Mucosa of descending colon (tissue), 3 donors: ENCODE measurements at regions not wholly inside any gene's neighbourhood (a gene's known extent, or its start where the extent isn't known, plus 50 kb on each side); places are given as distances from the start of the nearest gene placed in this dataset.

ENCODE experiments used
- ATAC-seq: fragments of 200-7000 bp; cut with Tn5 transposase; one replicate; pipeline ENCODE4 v1.9.1; 2020; ENCODE audit warnings: mild to moderate bottlenecking, moderate library complexity
- DNase-seq, 3 donors: peaks; one replicate each; pipeline ENCODE4 v3.0.0-alpha.2; 2020
- H3K36me3 ChIP-seq: fragments of 200-600 bp; one replicate; pipeline ENCODE4 v1.8.0; 2021; ENCODE audit warnings: low read depth, mild to moderate bottlenecking
- H3K4me1 ChIP-seq: fragments of 200-600 bp; one replicate; pipeline ENCODE4 v1.8.0; 2021; ENCODE audit warnings: low read depth, mild to moderate bottlenecking
- H3K4me3 ChIP-seq: fragments of 200-600 bp; one replicate; pipeline ENCODE4 v1.8.0; 2021; ENCODE audit warnings: mild to moderate bottlenecking
- H3K9me3 ChIP-seq: fragments of 200-600 bp; one replicate; pipeline ENCODE4 v1.8.0; 2021; ENCODE audit warnings: mild to moderate bottlenecking
- CTCF ChIP-seq: fragments of 200-600 bp; IDR thresholded peaks from one replicate; pipeline ENCODE4 v1.8.0; 2022; ENCODE audit warnings: antibody characterized with exemption, mild to moderate bottlenecking
- intact Hi-C, 2 donors: fragments of 100-400 bp; cut with DNase I in 1 of 2; cut with micrococcal nuclease in 1 of 2; formaldehyde crosslinking; loops; one replicate each; pipeline versions ENCODE4 v1.11.0 to v1.11.1; 2022; cut with DNase I, micrococcal nuclease
- donor health status: DM: no; HTN: no; CAD: no; lungs with moderate emphysema.
- donor health status: DM: no; HTN: no; CAD: no.
- donor health status: DM: no; HTN: yes; CAD: no.

GRCh38 chr4:181976764-181977163, 266.4 kb upstream of the TENM3 start:
- Histone ChIP-seq H3K36me3 (no peaks in the 10 kb centered on the region), H3K4me1 (no peaks in the 10 kb centered on the region), H3K9me3 (no peaks in the 10 kb centered on the region), H3K4me3 (no peak overlapping the region)
- ATAC-seq = no peak
- DNase-seq = no peak
- TF ChIP-seq CTCF = no peak
- intact Hi-C loops = no loop called here

DNA sequence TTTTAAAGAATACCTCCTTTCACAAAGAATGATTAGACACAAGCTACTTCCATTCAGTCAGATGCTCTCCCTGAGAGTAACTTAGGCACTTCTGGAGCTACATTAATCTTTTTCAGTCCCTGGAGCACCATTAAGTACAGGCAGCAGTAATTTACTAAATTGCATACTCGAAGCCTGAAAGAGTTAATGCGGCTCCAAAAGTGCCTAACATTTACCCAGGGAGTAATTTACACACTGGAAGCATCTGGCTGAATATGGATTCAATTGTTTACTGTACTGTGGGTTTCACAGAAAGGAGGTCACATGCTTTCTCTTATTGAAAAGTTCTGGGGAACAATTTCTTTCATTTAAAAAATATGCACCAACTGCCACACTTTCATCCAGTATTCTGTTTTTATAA, 260.8 kb upstream of the TENM3 start:
- DNase-seq (no peak), ATAC-seq (no peak)
- H3K4me3 ChIP-seq = no peak overlapping the region
- no peaks in the 10 kb centered on the region for H3K4me1 ChIP-seq
- no peak for TF ChIP-seq CTCF
- intact Hi-C loops = no loop called here
- H3K36me3 ChIP-seq = no peaks in the 10 kb centered on the region
- no peaks in the 10 kb centered on the region for H3K9me3 ChIP-seq

GRCh38 chr4:181982856-181983255, 260.3 kb upstream of the TENM3 start:
- intact Hi-C loops = no loop called here
- no peak for ATAC-seq
- H3K36me3 ChIP-seq = no peaks in the 10 kb centered on the region
- no peak for DNase-seq
- H3K4me3 ChIP-seq = no peak overlapping the region
- no peaks in the 10 kb centered on the region for H3K4me1 ChIP-seq
- TF ChIP-seq CTCF = no peak
- H3K9me3 ChIP-seq = no peaks in the 10 kb centered on the region

- TF ChIP-seq CTCF = no peak
- H3K4me1 ChIP-seq = no peaks in the 10 kb centered on the region
- H3K36me3 ChIP-seq = no peaks in the 10 kb centered on the region
- no peak for ATAC-seq
- intact Hi-C loops = no loop called here
- H3K4me3 ChIP-seq = no peak overlapping the region
- no peaks in the 10 kb centered on the region for H3K9me3 ChIP-seq
- DNase-seq = no peak
Measured at GRCh38 chr4:181987392-181987791, 255.8 kb upstream of the TENM3 start.

GRCh38 chr4:181989071-181989470, 254.1 kb upstream of the TENM3 start:
- ATAC-seq (no peak), DNase-seq (no peak)
- intact Hi-C loops = no loop called here
- H3K9me3 ChIP-seq = no peaks in the 10 kb centered on the region
- no peaks in the 10 kb centered on the region for H3K36me3 ChIP-seq
- no peak overlapping the region for H3K4me3 ChIP-seq
- no peak for TF ChIP-seq CTCF
- no peaks in the 10 kb centered on the region for H3K4me1 ChIP-seq

DNA sequence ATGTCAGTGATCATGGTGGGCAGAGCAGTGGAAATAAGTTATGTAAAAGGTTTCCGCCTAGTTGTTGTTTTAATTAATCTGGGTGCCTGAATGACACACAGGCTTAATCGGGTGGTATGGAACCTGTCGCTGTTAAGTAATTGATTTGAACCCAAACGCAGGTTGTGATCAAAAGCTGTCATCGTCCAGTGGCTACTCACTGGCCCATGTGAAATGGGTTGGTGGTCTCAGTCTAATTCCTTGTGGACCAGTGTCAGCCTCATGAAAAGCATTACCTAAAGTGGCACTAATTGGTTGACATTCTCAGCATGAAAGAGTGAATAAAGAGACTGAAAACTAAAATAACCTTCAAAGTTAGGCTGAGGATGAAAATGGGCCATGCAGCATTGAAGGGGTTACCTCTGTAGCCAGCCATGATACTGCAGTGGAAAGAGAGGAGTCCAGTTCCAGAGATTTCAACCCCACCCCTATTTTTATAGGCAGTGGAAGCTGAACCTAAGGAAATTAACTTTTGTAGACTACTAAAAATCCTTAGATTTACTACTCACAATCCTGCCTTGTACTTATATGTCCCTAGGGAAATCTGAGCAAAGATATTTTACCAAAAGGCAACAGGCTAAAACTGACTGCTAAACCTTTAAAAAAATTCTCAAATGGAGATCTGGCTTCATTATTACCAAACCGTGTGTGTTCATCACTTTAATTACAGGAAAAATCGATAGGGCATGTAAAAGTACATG, 251.7 kb upstream of the TENM3 start:
- DNase-seq (no peak), ATAC-seq (no peak)
- no peak for TF ChIP-seq CTCF
- H3K4me1 ChIP-seq = no peaks in the 10 kb centered on the region
- H3K9me3 ChIP-seq = no peaks in the 10 kb centered on the region
- no peak overlapping the region for H3K4me3 ChIP-seq
- no peaks in the 10 kb centered on the region for H3K36me3 ChIP-seq
- intact Hi-C loops = no loop called here
